ENCODE measurements at regions not wholly inside any gene's neighbourhood (a gene's known extent, or its start where the extent isn't known, plus 50 kb on each side); places are given as distances from the start of the nearest gene placed in this dataset.

GRCh38 chr9:121569266-121569648 is 69.6 kb upstream of the GGTA1 start:
- no peak for TF ChIP-seq FOXM1 (IDR thresholded peaks at IDR 0.05; ENCODE audit: borderline replicate concordance, low read depth)
- no peak for TF ChIP-seq CREB1 (IDR thresholded peaks at IDR 0.05; ENCODE audit: low read depth)
- TF ChIP-seq YY1 (IDR thresholded peaks at IDR 0.05; ENCODE audit: low read depth): no peak
- no peak for TF ChIP-seq RAD21 (IDR thresholded peaks at IDR 0.05; ENCODE audit: low read depth)
- TF ChIP-seq TAF1 (IDR thresholded peaks at IDR 0.05; ENCODE audit: low read depth): no peak
- TF ChIP-seq ZBTB7A (IDR thresholded peaks at IDR 0.05; ENCODE audit: low read depth): no peak

GRCh38 chr9:121572581-121572980 is 72.9 kb upstream of the GGTA1 start:
- TF ChIP-seq USF1 (IDR thresholded peaks at IDR 0.05) (no peak), REST (IDR thresholded peaks at IDR 0.05; ENCODE audit: low read depth) (no peak), ZBTB7A (IDR thresholded peaks at IDR 0.05; ENCODE audit: low read depth) (no peak), TCF12 (IDR thresholded peaks at IDR 0.05; ENCODE audit: low read depth) (no peak), YY1 (IDR thresholded peaks at IDR 0.05; ENCODE audit: low read depth) (no peak), EP300 (IDR thresholded peaks at IDR 0.05; ENCODE audit: borderline replicate concordance) (no peak), EGR1 (IDR thresholded peaks at IDR 0.05) (no peak), CREB1 (IDR thresholded peaks at IDR 0.05; ENCODE audit: low read depth) (no peak), RAD21 (IDR thresholded peaks at IDR 0.05; ENCODE audit: low read depth) (no peak), FOXM1 (IDR thresholded peaks at IDR 0.05; ENCODE audit: borderline replicate concordance, low read depth) (no peak), TAF1 (IDR thresholded peaks at IDR 0.05; ENCODE audit: low read depth) (no peak), TEAD4 (IDR thresholded peaks at IDR 0.05) (no peak), CEBPB (IDR thresholded peaks at IDR 0.05) (no peak), MAX (IDR thresholded peaks at IDR 0.05) (no peak), NFIC (IDR thresholded peaks at IDR 0.05) (no peak)

- TF ChIP-seq RAD21 (IDR thresholded peaks at IDR 0.05; ENCODE audit: low read depth) (peak; percentile 58), USF1 (IDR thresholded peaks at IDR 0.05) (no peak)
Measured at GRCh38 chr9:121573717-121574485, 74.3 kb upstream of the GGTA1 start.

- no peak for TF ChIP-seq REST (IDR thresholded peaks at IDR 0.05; ENCODE audit: low read depth)
- TF ChIP-seq EGR1 (IDR thresholded peaks at IDR 0.05): no peak
- TF ChIP-seq YY1 (IDR thresholded peaks at IDR 0.05; ENCODE audit: low read depth): no peak
- TF ChIP-seq EP300 (IDR thresholded peaks at IDR 0.05; ENCODE audit: borderline replicate concordance): no peak
- no peak for TF ChIP-seq USF1 (IDR thresholded peaks at IDR 0.05)
- TF ChIP-seq TEAD4 (IDR thresholded peaks at IDR 0.05): no peak
- TF ChIP-seq ZBTB7A (IDR thresholded peaks at IDR 0.05; ENCODE audit: low read depth): no peak
- TF ChIP-seq RAD21 (IDR thresholded peaks at IDR 0.05; ENCODE audit: low read depth): no peak
Measured at GRCh38 chr9:121574774-121575519, 75.3 kb upstream of the GGTA1 start.

GRCh38 chr9:121576281-121577075 is 75.0 kb upstream of the DAB2IP start:
- TF ChIP-seq TAF1 (IDR thresholded peaks at IDR 0.05; ENCODE audit: low read depth) (no peak), ZBTB7A (IDR thresholded peaks at IDR 0.05; ENCODE audit: low read depth) (no peak), TEAD4 (IDR thresholded peaks at IDR 0.05) (no peak), RAD21 (IDR thresholded peaks at IDR 0.05; ENCODE audit: low read depth) (peak; percentile 24; the same call in 1 of the 2 replicates), MAX (IDR thresholded peaks at IDR 0.05) (no peak)
